Esophagus mucosa (tissue), 1 donor: ENCODE measurements at regions not wholly inside any gene's neighbourhood (a gene's known extent, or its start where the extent isn't known, plus 50 kb on each side); places are given as distances from the start of the nearest gene placed in this dataset.

ENCODE experiments used
- ATAC-seq: fragments of 200-7000 bp; cut with Tn5 transposase; one replicate; pipeline ENCODE4 v1.9.1; 2020
- donor health status: DM: yes; HTN: yes; CAD: no.

DNA sequence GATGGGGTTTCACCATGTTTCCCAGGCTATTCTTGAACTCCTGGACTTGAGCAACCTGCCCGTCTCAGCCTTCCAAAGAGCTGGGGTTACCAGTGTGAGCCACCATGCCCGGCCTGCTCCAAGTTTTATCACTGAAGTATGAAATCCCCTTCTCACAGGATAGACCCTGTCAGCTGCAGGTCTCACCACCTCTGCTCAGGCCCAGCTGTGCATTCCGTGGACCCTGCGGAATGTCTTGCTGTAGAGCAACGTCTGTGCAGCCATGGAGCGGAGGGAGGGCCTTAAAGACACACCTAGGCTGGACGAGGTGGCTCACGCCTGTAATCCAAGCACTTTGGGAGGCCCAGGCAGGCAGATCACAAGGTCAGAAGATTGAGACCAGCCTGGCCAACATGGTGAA lies 625.4 kb downstream of the BRD1 start:
- ATAC-seq = no peak

GRCh38 chr22:49201046-49201970 lies 626.4 kb downstream of the BRD1 start:
- no peak for ATAC-seq

GRCh38 chr22:49199224-49199623 lies 628.4 kb downstream of the BRD1 start:
- ATAC-seq = no peak

DNA sequence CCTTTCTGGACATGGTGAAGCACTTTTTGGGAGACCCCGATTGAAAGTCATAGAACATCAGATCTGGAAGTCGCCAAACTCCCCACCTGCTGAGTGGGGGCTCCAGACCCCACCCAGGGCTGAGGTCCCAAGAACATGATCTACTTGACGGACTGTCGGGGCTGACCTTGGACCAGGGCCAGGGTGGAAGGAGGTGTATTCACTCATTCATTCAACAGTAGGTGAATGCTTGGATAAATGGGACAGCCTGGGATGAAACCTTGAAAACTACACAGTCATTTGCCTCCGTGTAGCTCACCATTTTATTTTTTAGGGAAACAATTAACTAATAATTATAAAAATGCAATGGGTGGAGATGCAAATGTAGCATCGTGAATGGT lies 629.0 kb downstream of the BRD1 start:
- no peak for ATAC-seq

GRCh38 chr22:49197986-49198704 lies 629.5 kb downstream of the BRD1 start:
- ATAC-seq = no peak

- ATAC-seq = no peak
Observed at GRCh38 chr22:49197505-49197904, 630.2 kb downstream of the BRD1 start.

DNA sequence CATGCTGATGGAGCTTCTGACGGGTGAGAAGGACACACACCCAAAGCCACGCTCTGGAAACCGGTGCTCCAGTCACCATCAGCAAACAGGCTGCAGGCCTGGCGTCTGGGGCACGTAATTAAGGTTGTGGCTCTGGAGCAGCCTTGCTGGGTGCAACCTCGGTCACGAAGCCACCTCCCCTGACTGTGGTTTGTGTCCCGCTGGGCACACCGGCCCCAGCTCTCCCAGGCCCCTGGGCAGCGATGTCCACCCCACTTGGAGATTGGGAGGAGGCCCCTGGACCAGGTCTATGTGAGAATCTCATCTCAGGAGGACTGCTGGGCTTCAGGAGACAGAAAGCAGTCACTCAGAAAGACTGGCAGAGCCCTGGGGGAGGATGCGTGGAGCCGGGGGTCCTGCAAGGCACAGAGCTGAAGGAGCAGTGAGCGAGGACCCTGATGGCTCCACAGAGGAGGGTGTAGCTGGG lies 631.6 kb downstream of the BRD1 start:
- no peak for ATAC-seq

GRCh38 chr22:49195636-49196035 lies 632.0 kb downstream of the BRD1 start:
- no peak for ATAC-seq

DNA sequence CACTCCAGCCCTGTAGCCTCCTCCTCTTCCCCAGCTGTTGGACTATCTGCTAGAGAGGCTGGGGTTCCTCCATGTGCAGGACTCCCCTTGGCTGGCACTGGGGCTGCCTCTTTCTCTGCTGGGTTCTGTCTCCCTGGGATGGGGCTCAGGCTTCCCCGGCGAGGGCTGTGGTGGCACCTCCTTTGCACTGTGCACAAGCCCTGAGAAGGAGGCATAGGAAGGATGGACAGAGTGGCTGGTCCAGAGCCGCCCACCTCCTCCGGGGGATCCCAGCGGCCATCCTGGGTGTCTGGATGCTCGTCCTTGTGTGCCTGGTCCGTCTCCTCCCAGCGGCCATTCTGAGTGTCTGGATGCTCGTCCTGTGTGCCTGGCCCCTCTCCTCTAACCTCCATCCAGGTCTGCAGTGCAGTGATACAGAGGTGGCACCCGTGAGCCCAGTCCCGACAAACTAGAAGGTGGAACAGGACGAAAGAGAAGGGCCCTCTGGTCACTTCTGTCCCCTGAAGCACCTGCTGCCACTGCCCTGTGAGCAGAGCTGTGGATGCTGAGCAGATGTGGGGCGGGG lies 633.7 kb downstream of the BRD1 start:
- ATAC-seq = no peak

DNA sequence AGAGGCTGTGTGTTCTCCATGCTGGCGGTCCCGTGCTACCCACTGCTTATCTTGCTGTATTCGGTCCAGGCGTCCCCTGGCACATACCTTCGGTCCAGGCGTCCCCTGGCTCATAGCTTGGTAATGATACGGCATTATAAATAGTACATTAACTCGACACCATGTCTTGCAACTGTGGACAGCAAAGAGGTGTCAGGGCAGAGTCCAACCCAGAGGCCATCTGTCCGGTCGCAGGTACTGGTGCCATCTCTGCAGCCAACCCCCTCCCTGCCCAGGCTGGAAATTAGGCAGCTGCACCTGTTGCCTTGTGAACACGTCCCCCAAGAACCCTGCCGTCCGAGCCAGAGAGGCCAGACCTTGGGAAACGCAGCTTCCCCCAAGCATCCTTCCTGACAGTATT lies 634.3 kb downstream of the BRD1 start:
- ATAC-seq = no peak

DNA sequence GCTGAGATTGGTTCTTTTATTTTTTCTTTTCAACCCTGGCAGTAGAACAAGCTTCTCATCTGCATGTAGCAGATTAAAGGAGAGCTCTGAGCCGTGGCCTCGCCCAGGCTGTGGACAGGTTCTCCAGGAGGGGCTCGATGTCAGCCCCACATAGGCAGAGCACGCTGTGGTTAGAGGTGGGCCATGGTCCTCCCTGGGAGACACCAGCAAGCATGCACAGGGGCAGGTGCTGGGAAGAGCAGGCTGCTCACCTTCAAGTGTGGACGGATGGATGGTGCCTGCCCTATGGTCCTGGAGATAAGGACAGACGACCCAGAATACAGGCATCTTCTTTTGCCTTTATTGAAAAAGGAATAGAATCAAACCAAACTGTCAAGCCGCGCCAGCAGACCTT lies 634.8 kb downstream of the BRD1 start:
- no peak for ATAC-seq

DNA sequence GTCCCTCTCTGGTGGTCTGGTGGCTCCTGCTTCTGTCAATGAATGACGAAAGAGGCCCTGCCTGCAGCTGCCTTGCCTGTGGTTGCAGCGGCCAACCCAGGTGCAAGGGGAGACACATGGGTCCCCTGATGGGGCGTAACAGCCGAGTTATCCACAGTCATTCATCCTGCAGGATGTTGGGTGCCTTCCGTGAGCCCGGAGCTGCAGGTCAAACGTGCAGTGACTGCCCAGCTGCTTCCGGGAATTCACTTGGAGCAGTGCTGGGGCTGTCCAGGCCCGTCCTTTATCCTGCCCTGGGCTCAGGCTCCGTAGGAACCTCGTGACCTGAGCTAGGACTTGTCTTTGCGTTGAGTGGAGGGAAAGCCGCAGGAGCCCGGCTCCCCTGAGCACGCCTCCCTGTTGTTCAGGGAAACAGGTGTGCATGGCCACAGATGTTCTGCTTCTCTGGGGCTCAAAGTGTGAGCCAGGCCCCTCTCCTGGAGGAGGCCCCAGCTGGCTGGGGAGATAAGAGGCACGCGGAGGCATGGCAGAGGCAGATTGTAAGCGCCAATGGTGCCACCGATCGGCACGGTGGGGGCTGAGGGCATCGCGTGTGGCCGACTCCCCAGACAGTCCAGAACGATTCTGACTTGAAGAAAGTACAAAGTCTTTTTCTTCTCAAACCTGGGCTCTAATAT lies 635.4 kb downstream of the BRD1 start:
- no peak for ATAC-seq

DNA sequence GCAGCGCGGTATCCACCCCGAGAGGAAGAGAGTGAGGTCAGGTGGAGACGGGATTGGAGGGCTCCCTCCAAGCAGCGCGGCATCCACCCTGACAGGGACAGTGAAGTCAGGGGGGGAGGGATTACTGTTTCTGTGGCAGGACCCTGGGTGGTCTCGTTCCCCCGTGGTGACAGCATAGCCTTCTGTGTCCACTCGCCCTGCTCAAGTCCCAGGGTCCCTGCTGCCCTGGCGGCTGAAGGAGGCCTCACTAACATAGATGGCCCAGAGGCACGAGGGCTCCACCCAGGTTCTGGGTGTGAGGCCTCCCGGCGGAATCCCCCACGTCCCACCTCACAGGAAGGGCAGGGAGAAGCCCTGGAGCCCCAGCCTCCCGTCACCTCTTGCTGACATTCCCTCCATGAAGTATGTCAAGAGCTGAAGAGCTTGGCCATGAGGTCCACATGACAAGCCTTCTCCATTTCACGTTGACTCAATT lies 636.1 kb downstream of the BRD1 start:
- ATAC-seq = no peak

DNA sequence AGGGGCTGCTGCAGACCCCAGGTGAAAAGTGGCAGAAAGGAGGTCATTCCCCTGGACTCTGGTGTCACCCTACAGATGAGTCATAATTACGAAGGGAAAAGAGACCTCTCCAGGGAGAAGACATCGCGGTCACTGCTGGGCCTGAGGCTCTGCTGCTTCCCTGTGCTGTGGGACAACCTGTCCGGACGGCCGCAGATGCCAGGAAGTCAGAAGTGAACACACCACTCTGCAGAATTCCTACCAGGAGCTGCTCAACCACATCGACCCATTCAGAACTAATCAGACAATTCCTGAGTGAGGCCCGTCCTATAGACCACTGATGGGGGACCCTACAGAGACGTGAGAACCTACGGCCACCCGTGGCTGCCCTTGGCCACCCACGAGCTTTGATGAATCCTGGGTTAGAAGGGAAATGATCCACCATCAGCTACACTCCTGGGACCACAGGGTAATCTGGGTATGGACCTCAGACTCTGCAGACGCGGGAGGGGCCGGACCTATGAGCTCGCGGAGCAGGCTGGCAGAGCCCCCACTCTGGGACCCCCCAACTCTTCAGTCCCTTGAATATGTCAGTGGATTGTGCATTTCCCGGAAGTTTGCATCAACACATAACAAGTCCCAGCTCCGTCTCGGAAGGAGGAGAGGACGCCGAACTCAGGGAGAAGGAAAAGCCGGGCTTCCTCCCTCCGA lies 636.7 kb downstream of the BRD1 start:
- no peak for ATAC-seq

DNA sequence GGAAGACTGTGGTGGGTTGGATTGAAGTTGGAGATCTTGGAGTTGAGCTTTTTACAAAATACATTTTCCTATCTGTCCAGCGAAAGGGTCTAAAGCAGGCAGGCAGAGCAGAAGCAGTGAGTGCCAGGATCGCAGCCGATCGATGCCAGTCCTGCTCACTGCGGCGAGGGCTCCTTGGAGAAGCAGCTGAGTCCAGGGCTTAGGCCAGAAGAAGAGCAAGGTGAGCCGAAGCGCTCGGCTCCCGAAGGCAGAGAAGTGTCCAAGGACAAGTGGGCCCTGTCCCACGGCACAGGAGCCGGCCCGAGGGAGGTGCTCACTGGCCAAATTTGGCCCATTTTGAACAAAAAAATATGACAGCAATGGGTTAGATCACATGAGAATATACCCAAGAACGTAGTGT lies 637.8 kb downstream of the BRD1 start:
- ATAC-seq = no peak

DNA sequence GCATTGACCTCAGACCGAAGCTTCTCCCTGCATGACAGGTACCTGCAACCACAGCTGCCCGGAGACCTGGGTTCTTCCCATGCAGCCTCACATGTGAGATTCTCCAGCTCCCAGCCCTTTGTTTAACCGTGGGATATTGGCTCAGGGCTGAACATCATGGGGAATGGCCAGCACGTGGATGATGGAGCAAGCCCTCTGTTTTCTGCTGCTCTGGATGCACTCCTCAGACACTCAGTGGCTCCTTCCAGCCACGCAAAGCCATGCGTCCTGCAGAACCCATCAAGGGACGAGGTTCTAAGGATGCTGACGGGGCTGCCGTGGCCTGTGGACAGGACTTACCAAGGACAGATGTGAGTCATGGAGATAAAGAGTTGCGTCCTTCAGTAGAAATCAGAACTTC lies 639.1 kb downstream of the BRD1 start:
- ATAC-seq = no peak

- ATAC-seq = no peak
Observed at GRCh38 chr22:49188091-49188490, 639.6 kb downstream of the BRD1 start.

DNA sequence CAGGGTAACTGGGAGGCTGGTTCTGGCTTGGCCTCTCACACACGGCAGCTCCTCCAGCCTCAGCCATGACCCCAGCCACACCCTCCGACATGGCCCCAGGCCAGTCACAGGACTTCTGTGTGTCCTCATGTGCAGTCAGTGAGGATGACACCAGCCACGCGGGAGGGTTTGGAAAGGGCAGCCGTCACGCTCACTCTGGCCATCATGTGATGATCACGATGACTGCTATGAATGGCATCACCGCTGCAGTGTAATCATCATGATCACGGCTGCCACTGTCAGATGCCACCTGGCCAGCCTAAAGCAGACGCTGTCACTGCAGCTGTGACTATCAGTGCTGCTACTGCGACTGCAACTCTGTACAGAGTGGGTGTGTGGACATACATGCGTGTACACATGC lies 640.9 kb downstream of the BRD1 start:
- ATAC-seq = no peak

- no peak for ATAC-seq
Observed at GRCh38 chr22:49186293-49186692, 641.4 kb downstream of the BRD1 start.

GRCh38 chr22:49185312-49185969 lies 642.2 kb downstream of the BRD1 start:
- no peak for ATAC-seq

DNA sequence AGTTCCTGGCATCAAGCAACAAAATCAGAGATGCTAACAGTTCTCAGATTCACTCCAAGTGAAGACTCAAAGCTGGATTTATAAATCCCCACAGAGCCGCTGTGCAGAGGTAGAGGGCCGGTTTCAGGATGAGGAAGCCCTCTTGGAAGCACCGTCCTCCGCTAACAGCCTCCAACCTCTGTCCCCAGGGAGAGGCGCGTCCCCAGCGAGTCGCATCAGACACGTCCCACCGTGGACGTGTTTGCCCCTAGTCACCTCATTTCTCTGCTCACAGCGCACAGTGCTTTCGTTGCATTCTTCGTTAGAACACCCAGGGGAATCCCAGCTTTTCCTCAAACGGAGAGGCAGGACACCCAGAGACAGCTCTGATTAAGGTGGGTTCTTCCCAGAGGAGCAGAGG lies 642.9 kb downstream of the BRD1 start:
- no peak for ATAC-seq

GRCh38 chr22:49183826-49184216 lies 643.9 kb downstream of the BRD1 start:
- no peak for ATAC-seq
